ENCODE measurements at regions not wholly inside any gene's neighbourhood (a gene's known extent, or its start where the extent isn't known, plus 50 kb on each side); places are given as distances from the start of the nearest gene placed in this dataset.
A peak's percentile ranks its signal among the peaks of the same experiment; 100 is the strongest.

GRCh38 chr1:64330839-64331238 lies 127.4 kb downstream of the UBE2U start (continued):
- TF ChIP-seq INSM2 (tag by site-specific recombination; IDR thresholded peaks at IDR 0.05) (no peak), ZNF837 (tag by site-specific recombination; IDR thresholded peaks at IDR 0.05) (no peak), ZEB2 (tag by site-specific recombination; IDR thresholded peaks at IDR 0.05) (no peak)

DNA sequence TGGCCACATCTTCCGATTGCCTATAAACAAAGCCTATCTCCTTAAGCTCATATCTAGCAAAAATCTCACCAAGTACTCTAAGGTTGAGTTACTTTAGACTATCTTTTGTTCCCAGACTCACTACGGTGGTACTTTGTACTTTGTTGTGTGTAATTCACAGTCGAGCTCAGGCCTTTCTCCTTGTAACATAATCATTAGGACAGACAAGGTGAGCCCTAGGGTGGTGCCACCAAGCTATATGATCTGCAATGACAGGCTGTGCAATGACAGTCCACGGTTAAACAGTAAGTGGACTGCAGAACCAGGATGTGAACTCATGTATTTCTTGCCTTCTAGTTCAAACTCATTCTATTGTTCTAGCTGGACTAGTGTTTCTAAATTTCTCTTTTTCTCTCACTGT lies 132.2 kb downstream of the UBE2U start:
- POLR2A ChIA-PET: no interaction called here
- Histone ChIP-seq H3K4me1 (ENCODE audit: control insufficient read depth, insufficient read depth, low read length) (no peaks in the 10 kb centered on the region), H3K9me3 (ENCODE audit: control insufficient read depth, insufficient read depth, low read depth, low read length) (no peaks in the 10 kb centered on the region), H3K4me3 (ENCODE audit: low read depth, low read length) (no peak overlapping the region), H3K27ac (ENCODE audit: extremely low read depth, low read depth, low read length) (no peak overlapping the region), H3K36me3 (ENCODE audit: control insufficient read depth in 2 of 2, insufficient read depth in 1 of 2, low read length in 2 of 2) (no peaks in the 10 kb centered on the region)
- TF ChIP-seq ZNF121 (tag by site-specific recombination; IDR thresholded peaks at IDR 0.05) (no peak), ZNF561 (tag by site-specific recombination; IDR thresholded peaks at IDR 0.05; ENCODE audit: borderline replicate concordance) (no peak), ZNF792 (tag by site-specific recombination; IDR thresholded peaks at IDR 0.05) (no peak)
- CTCF ChIA-PET: interaction anchor here (0.7 kb wide), 1 partner anchor 388 kb away, joined by 3 read pairs; no protein-coding TSS in a partner anchor

DNA sequence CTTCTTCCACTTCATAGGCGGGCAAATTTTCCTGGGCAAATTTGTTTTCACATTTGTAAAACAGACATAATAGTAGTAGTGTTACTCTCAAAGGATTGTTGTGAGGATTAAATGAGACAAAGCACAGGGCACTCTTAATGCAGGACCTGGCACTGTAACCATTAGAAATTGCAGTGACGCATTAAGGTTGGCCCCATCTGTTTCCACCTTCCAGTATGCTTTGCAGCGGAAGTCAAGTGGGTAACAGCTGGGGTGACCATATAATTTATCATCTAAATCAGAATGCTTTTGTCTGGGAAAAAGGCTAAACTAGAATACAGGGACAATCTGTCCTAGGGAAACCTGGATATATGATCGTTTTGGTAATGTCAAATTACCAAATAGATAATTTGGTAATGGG lies 132.5 kb upstream of the CACHD1 start:
- Histone ChIP-seq H3K36me3 (ENCODE audit: control insufficient read depth in 2 of 2, insufficient read depth in 1 of 2, low read length in 2 of 2) (no peaks in the 10 kb centered on the region), H3K4me1 (ENCODE audit: control insufficient read depth, insufficient read depth, low read length) (no peaks in the 10 kb centered on the region), H3K9me3 (ENCODE audit: control insufficient read depth, insufficient read depth, low read depth, low read length) (no peaks in the 10 kb centered on the region), H3K4me3 (ENCODE audit: low read depth, low read length) (no peak overlapping the region), H3K27ac (ENCODE audit: extremely low read depth, low read depth, low read length) (no peak overlapping the region)
- POLR2A ChIA-PET: no interaction called here
- CTCF ChIA-PET: no interaction called here
- TF ChIP-seq ZNF449 (tag by site-specific recombination; IDR thresholded peaks at IDR 0.05) (no peak), ZNF394 (tag by site-specific recombination; IDR thresholded peaks at IDR 0.05; ENCODE audit: borderline replicate concordance) (no peak), ZFP69B (tag by site-specific recombination; IDR thresholded peaks at IDR 0.05) (no peak), ZNF174 (tag by site-specific recombination; IDR thresholded peaks at IDR 0.05) (no peak), ZNF221 (tag by site-specific recombination; IDR thresholded peaks at IDR 0.05; ENCODE audit: borderline replicate concordance) (no peak), ZNF501 (tag by site-specific recombination; IDR thresholded peaks at IDR 0.05) (no peak), KLF7 (tag by site-specific recombination; IDR thresholded peaks at IDR 0.05; ENCODE audit: borderline replicate concordance) (no peak)
- TF ChIP-seq, protein P1, sequence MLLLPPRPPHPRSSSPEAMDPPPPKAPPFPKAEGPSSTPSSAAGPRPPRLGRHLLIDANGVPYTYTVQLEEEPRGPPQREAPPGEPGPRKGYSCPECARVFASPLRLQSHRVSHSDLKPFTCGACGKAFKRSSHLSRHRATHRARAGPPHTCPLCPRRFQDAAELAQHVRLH (tag by site-specific recombination; IDR thresholded peaks at IDR 0.05): no peak
- TF ChIP-seq, protein P2, sequence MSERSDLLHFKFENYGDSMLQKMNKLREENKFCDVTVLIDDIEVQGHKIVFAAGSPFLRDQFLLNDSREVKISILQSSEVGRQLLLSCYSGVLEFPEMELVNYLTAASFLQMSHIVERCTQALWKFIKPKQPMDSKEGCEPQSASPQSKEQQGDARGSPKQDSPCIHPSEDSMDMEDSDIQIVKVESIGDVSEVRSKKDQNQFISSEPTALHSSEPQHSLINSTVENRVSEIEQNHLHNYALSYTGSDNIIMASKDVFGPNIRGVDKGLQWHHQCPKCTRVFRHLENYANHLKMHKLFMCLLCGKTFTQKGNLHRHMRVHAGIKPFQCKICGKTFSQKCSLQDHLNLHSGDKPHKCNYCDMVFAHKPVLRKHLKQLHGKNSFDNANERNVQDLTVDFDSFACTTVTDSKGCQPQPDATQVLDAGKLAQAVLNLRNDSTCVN (tag by site-specific recombination; optimal IDR thresholded peaks at IDR 0.05): no peak

GRCh38 chr1:64337926-64338325 lies 132.0 kb upstream of the CACHD1 start:
- Histone ChIP-seq H3K36me3 (ENCODE audit: control insufficient read depth in 2 of 2, insufficient read depth in 1 of 2, low read length in 2 of 2) (no peaks in the 10 kb centered on the region), H3K27ac (ENCODE audit: extremely low read depth, low read depth, low read length) (no peak overlapping the region), H3K4me3 (ENCODE audit: low read depth, low read length) (no peak overlapping the region), H3K4me1 (ENCODE audit: control insufficient read depth, insufficient read depth, low read length) (no peaks in the 10 kb centered on the region), H3K9me3 (ENCODE audit: control insufficient read depth, insufficient read depth, low read depth, low read length) (no peaks in the 10 kb centered on the region)
- CTCF ChIA-PET: no interaction called here
- TF ChIP-seq ZNF449 (tag by site-specific recombination; IDR thresholded peaks at IDR 0.05): peak; percentile 37; the same call in 1 of the 2 replicates
- no peak for TF ChIP-seq ZNF600 (tag by site-specific recombination; IDR thresholded peaks at IDR 0.05)
- no peak for TF ChIP-seq ZNF140 (tag by site-specific recombination; IDR thresholded peaks at IDR 0.05)
- TF ChIP-seq, protein P2 (tag by site-specific recombination; optimal IDR thresholded peaks at IDR 0.05): no peak
- TF ChIP-seq, protein P3, sequence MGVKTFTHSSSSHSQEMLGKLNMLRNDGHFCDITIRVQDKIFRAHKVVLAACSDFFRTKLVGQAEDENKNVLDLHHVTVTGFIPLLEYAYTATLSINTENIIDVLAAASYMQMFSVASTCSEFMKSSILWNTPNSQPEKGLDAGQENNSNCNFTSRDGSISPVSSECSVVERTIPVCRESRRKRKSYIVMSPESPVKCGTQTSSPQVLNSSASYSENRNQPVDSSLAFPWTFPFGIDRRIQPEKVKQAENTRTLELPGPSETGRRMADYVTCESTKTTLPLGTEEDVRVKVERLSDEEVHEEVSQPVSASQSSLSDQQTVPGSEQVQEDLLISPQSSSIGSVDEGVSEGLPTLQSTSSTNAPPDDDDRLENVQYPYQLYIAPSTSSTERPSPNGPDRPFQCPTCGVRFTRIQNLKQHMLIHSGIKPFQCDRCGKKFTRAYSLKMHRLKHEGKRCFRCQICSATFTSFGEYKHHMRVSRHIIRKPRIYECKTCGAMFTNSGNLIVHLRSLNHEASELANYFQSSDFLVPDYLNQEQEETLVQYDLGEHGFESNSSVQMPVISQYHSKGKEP (tag by site-specific recombination; IDR thresholded peaks at IDR 0.05): 0 out of 2 replicates have a peak, but pooled peaks have one; percentile 27
- POLR2A ChIA-PET: no interaction called here

Measured in HEK293 (cell line).